Stomach (tissue), 8 donors: ENCODE measurements at regions not wholly inside any gene's neighbourhood (a gene's known extent, or its start where the extent isn't known, plus 50 kb on each side); places are given as distances from the start of the nearest gene placed in this dataset.

Experiments
- DNase-seq, 2 donors: peaks; one replicate each; pipeline versions ENCODE4 v3.0.0 to v3.0.0-alpha.2; 2013 to 2019
- H3K27ac ChIP-seq, 5 donors: fragments of 200-600 bp in 4 of 5; sonication (generic) in 4 of 5; one replicate each; pipeline ENCODE4 v1.5.1; 2013 to 2019; ENCODE audit warnings: mild to moderate bottlenecking in 1 of 5, moderate library complexity in 1 of 5
- H3K27me3 ChIP-seq, 3 donors: fragments of 200-600 bp; sonication (generic); one replicate each; pipeline ENCODE4 v1.5.1; 2017 to 2019; ENCODE audit warnings: mixed run types in 1 of 3
- H3K36me3 ChIP-seq, 4 donors: fragments of 200-600 bp; sonication (generic); 1 replicate in 3 of 4; 2 replicates in 1 of 4; pipeline ENCODE4 v1.5.1; 2016 to 2019
- H3K4me1 ChIP-seq, 4 donors: fragments of 200-600 bp; sonication (generic); one replicate each; pipeline ENCODE4 v1.5.1; 2016 to 2019
- H3K4me3 ChIP-seq, 4 donors: fragments of 200-600 bp; sonication (generic) in 3 of 4; one replicate each; pipeline ENCODE4 v1.5.1; 2016 to 2019; ENCODE audit warnings: mild to moderate bottlenecking in 1 of 4
- H3K9me3 ChIP-seq, 4 donors: fragments of 200-600 bp; sonication (generic); one replicate each; pipeline ENCODE4 v1.5.1; 2016 to 2019
- EP300 ChIP-seq: sonication (generic); formaldehyde crosslinking; IDR thresholded peaks from one replicate; pipeline ENCODE4 v1.6.1; 2017; ENCODE audit warnings: antibody characterized with exemption
- POLR2A ChIP-seq, 4 donors: fragments of 450-650 bp; IDR thresholded peaks; one replicate each; pipeline ENCODE4 v1.6.1; 2016; ENCODE audit warnings: antibody characterized with exemption in 4 of 4, control low read depth in 2 of 4, mild to moderate bottlenecking in 1 of 4, moderate library complexity in 1 of 4
- POLR2AphosphoS5 ChIP-seq, 3 donors: sonication (generic); formaldehyde crosslinking; IDR thresholded peaks; one replicate each; pipeline ENCODE4 v1.6.1; 2016; ENCODE audit warnings: antibody characterized with exemption in 3 of 3
- WGBS, 5 donors: extraction: QIAGEN DNeasy Blood & Tissue Kit in 3 of 5; methylation state at CpG; one replicate each; pipeline versions ENCODE4 v1.1.5 to v1.1.7; 2013 to 2018; 5-methylcytosine and 5-hydroxymethylcytosine counted together
- intact Hi-C: fragments of 100-400 bp; cut with DNase I; formaldehyde crosslinking; loops from one replicate; pipeline ENCODE4 v1.15.1; 2023; ENCODE audit warnings: low total_unique reads
- small RNA-seq, 4 donors: library from RNA; depleted of rRNA; stranded (forward); fragments of <200 nt; gene quantifications; one replicate each; pipeline ENCODE3, GENCODE V24; 2016
- TF ChIP-seq, protein P1 (sequence below), 7 experiments: fragments of 450-650 bp in 4 of 7; fragments of 200-600 bp in 3 of 7; sonication (generic) in 3 of 7; IDR thresholded peaks; one replicate each; pipeline ENCODE4 v1.5.1; 2016 to 2019; ENCODE audit warnings: antibody characterized with exemption in 7 of 7, control low read depth in 2 of 7, mild to moderate bottlenecking in 1 of 7
- donor health status: healthy with polysubstance abuse.
- donor health status: Bipolar disorder and iron deficiency.
- donor health status: healthy.

DNA sequence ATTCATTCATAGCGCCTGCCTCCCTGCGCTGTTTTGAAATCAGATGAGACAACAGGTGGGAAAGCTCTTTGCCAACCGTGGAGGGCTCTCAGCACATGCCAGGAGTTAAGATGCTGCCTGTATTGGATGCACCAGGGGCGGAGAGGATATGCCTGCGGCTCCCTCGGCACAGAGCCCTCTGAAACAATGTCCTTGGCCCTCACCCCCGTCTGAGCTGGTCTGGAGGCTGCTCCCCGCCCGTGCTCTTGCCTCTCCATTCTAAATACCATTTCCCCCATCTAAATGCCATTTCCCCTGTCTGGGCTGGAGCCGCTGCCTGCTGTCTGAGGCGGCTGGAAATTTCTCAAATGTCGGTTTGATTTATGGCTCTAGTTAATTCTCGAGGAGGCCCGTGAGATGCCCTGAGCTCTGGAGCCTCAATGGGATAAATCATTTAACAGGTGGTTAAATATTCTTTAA is 50.8 kb upstream of the MLN start:
- peaks cover 0 to 86% (median 14%) of the 10 kb centered on the region in 3 donors for H3K27me3 ChIP-seq
- H3K9me3 ChIP-seq = no peaks in the 10 kb centered on the region
- no peak for TF ChIP-seq POLR2A (IDR thresholded peaks at IDR 0.05)
- TF ChIP-seq, protein P1, sequence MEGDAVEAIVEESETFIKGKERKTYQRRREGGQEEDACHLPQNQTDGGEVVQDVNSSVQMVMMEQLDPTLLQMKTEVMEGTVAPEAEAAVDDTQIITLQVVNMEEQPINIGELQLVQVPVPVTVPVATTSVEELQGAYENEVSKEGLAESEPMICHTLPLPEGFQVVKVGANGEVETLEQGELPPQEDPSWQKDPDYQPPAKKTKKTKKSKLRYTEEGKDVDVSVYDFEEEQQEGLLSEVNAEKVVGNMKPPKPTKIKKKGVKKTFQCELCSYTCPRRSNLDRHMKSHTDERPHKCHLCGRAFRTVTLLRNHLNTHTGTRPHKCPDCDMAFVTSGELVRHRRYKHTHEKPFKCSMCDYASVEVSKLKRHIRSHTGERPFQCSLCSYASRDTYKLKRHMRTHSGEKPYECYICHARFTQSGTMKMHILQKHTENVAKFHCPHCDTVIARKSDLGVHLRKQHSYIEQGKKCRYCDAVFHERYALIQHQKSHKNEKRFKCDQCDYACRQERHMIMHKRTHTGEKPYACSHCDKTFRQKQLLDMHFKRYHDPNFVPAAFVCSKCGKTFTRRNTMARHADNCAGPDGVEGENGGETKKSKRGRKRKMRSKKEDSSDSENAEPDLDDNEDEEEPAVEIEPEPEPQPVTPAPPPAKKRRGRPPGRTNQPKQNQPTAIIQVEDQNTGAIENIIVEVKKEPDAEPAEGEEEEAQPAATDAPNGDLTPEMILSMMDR (IDR thresholded peaks at IDR 0.05) = no peak
- no peak for TF ChIP-seq EP300
- no peak for TF ChIP-seq POLR2AphosphoS5 (IDR thresholded peaks at IDR 0.05)
- H3K36me3 ChIP-seq = no peaks in the 10 kb centered on the region
- H3K27ac ChIP-seq = no peak overlapping the region
- intact Hi-C loops = no loop called here
- peaks cover 0 to 20% (median 6%) of the 10 kb centered on the region in 4 donors for H3K4me1 ChIP-seq
- no peak for DNase-seq
- no peak overlapping the region for H3K4me3 ChIP-seq
- 34 to 53% (median 44%) methylated on average over 14 of the region's 14 CpGs for WGBS, 5 donors

DNA sequence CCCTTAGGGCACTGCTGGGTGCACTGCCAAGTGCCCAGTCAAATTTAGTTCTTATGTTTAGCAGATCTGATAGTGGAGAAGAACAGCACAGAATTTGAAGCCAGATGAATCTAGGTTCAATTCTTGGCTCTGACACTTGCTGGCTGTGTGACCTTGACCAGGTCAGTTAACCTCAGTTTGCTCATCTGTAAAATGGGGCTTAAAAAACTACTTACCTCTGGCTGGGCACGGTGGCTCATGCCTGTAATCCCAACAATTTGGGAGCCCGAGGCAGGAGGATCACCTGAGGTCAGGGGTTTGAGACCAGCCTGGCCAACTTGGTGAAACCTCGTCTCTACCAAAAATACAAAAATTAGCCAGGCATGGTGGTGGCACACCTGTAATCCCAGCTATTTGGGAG is 49.9 kb upstream of the MLN start:
- WGBS, 5 donors = 80 to 89% (median 85%) methylated on average over 3 of the region's 3 CpGs
- DNase-seq = no peak
- intact Hi-C loops = no loop called here
- H3K9me3 ChIP-seq = no peaks in the 10 kb centered on the region
- H3K27ac ChIP-seq = no peak overlapping the region
- H3K4me1 ChIP-seq = peaks cover 0 to 20% (median 6%) of the 10 kb centered on the region in 4 donors
- no peaks in the 10 kb centered on the region for H3K36me3 ChIP-seq
- TF ChIP-seq POLR2AphosphoS5 (IDR thresholded peaks at IDR 0.05) (no peak), POLR2A (IDR thresholded peaks at IDR 0.05) (no peak), EP300 (no peak)
- TF ChIP-seq, protein P1 (IDR thresholded peaks at IDR 0.05) = no peak
- peaks cover 0 to 77% (median 14%) of the 10 kb centered on the region in 3 donors for H3K27me3 ChIP-seq
- no peak overlapping the region for H3K4me3 ChIP-seq

Small RNAs in the stretch of these regions (small RNA-seq; reads per million reads assigned to genes)
- 0 reads per million in 4 donors for gene AL138889.2
- gene MIR7159 = 0 reads per million in 4 donors
